NT2/D1 (cell line): ENCODE measurements at regions not wholly inside any gene's neighbourhood (a gene's known extent, or its start where the extent isn't known, plus 50 kb on each side); places are given as distances from the start of the nearest gene placed in this dataset.
"Not testable (repeated sequence)": the region's sequence is repeated elsewhere in the genome, so short reads cannot be mapped to it uniquely, and the experiment has no call there.

Experiments
- DNase-seq: peaks from one replicate; pipeline ENCODE4 v3.0.0-alpha.2; 2011; ENCODE audit warnings: low read depth, low spot score
- H3K27me3 ChIP-seq: 2 replicates; pipeline ENCODE4 v1.6.0; 2011; ENCODE audit warnings: mild to moderate bottlenecking; ENCODE audit not compliant: insufficient read length, insufficient read depth
- H3K36me3 ChIP-seq: 2 replicates; pipeline ENCODE4 v1.6.1; 2011; ENCODE audit warnings: mild to moderate bottlenecking, low read length, mixed read lengths; ENCODE audit not compliant: insufficient read depth, insufficient read length
- H3K4me1 ChIP-seq: 2 replicates; pipeline ENCODE4 v1.5.1; 2011; ENCODE audit not compliant: insufficient read depth, insufficient read length
- H3K4me3 ChIP-seq: 2 replicates; pipeline ENCODE4 v1.5.1; 2011; ENCODE audit warnings: low read depth; ENCODE audit not compliant: insufficient read length
- H3K9ac ChIP-seq: 2 replicates; pipeline ENCODE4 v1.6.0; 2011; ENCODE audit warnings: low read depth; ENCODE audit not compliant: insufficient read length
- H3K9me3 ChIP-seq: 2 replicates; pipeline ENCODE4 v1.5.1; 2011; ENCODE audit warnings: mild to moderate bottlenecking, low read length; ENCODE audit not compliant: insufficient read depth
- SUZ12 ChIP-seq: IDR thresholded peaks from 2 replicates; pipeline ENCODE4 v1.6.1; 2011; ENCODE audit not compliant: insufficient read length, insufficient read depth; ENCODE audit errors: extremely low read depth
- YY1 ChIP-seq: IDR thresholded peaks from 2 replicates; pipeline ENCODE4 v1.6.1; 2011; ENCODE audit not compliant: insufficient read length, insufficient read depth
- ZNF274 ChIP-seq: IDR thresholded peaks from 2 replicates; pipeline ENCODE4 v1.6.1; 2011; ENCODE audit warnings: mild to moderate bottlenecking, low read depth, low read length

- TF ChIP-seq YY1 (no peak), ZNF274 (no peak), SUZ12 (no peak)
- Histone ChIP-seq H3K4me1 (no peaks in the 10 kb centered on the region), H3K27me3 (no peaks in the 10 kb centered on the region), H3K4me3 (no peak overlapping the region), H3K9ac (no peak overlapping the region), H3K9me3 (peaks cover 5% of the 10 kb centered on the region; the same call in 1 of the 2 replicates), H3K36me3 (no peaks in the 10 kb centered on the region)
- no peak for DNase-seq
These were observed 223.9 kb downstream of the TLE3 start for GRCh38 chr15:69873807-69874206.

- Histone ChIP-seq H3K27me3 (no peaks in the 10 kb centered on the region), H3K9me3 (peaks cover 5% of the 10 kb centered on the region; the same call in 1 of the 2 replicates)
These were observed 223.4 kb downstream of the TLE3 start for GRCh38 chr15:69874321-69874720.

DNA sequence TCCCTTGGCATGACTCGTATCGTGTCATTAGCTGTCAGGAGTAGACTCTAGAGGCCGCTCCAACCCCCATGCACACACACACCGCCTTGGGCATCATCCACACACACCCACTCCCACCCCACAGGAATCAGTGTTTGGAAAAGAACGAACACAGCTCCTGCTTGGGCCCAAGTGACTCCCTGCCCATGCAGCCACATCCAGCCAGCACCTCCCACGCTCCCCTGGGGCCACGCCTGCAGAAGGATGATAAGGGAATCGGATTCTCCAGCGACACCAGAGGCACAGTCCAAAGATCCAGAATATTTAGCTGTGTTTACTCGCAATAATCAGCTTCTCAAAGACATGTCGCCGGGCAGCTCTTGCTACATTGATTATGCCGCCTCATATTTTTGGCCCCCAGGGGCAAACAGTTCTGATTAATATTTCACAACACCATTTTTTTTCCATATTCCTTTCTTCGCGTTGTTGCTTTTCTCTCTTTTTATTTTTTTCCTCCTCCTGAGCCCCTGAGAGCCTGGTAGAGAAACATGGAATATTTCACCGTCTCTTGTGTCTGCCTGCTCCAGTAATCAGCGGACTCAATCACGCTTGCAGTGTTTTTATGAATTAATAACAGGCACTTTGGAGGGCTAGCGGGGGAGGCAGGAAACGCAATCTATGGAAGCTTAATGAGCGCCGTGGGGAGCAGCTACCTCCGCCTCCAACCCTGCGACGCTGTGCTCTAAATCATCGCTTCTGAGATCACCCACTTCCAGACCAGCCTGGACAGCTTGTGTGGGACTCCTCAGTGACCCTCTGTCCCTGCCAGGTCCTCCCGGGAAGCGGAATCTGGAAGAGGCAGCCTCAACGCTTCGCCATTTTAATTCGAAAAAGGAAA lies 221.4 kb downstream of the TLE3 start:
- TF ChIP-seq SUZ12 (no peak), ZNF274 (no peak), YY1 (no peak)
- no peak overlapping the region for H3K4me3 ChIP-seq
- no peak for DNase-seq
- H3K36me3 ChIP-seq = no peaks in the 10 kb centered on the region
- H3K9me3 ChIP-seq = peaks cover 5% of the 10 kb centered on the region; the same call in 1 of the 2 replicates
- no peaks in the 10 kb centered on the region for H3K4me1 ChIP-seq
- H3K9ac ChIP-seq = no peak overlapping the region
- H3K27me3 ChIP-seq = no peaks in the 10 kb centered on the region

More at GRCh38 chr15:69874321-69874720, 223.4 kb downstream of the TLE3 start:
- H3K9ac ChIP-seq = no peak overlapping the region
- TF ChIP-seq SUZ12 = no peak
- TF ChIP-seq YY1 = no peak
- no peak overlapping the region for H3K4me3 ChIP-seq
- H3K4me1 ChIP-seq = no peaks in the 10 kb centered on the region
- H3K36me3 ChIP-seq = no peaks in the 10 kb centered on the region
- no peak for DNase-seq

DNA sequence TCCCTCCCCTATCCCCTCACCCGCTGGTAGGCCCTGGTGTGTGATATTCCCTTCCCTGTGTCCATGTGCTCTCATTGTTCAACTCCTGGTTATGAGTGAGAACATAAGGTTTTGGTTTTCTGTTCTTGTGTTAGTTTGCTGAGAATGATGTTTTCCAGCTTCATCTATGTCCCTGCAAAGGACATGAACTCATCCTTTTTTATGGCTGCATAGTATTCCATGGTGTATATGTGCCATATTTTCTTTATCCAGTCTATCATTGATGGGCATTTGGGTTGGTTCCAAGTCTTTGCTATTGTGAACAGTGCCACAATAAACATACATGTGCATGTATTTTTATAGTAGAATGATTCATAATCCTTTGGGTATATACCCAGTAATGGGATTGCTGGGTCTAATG lies 217.8 kb downstream of the TLE3 start:
- not testable (repeated sequence) for H3K9ac ChIP-seq, H3K4me1 ChIP-seq, DNase-seq, H3K36me3 ChIP-seq, H3K4me3 ChIP-seq, H3K27me3 ChIP-seq, H3K9me3 ChIP-seq

DNA sequence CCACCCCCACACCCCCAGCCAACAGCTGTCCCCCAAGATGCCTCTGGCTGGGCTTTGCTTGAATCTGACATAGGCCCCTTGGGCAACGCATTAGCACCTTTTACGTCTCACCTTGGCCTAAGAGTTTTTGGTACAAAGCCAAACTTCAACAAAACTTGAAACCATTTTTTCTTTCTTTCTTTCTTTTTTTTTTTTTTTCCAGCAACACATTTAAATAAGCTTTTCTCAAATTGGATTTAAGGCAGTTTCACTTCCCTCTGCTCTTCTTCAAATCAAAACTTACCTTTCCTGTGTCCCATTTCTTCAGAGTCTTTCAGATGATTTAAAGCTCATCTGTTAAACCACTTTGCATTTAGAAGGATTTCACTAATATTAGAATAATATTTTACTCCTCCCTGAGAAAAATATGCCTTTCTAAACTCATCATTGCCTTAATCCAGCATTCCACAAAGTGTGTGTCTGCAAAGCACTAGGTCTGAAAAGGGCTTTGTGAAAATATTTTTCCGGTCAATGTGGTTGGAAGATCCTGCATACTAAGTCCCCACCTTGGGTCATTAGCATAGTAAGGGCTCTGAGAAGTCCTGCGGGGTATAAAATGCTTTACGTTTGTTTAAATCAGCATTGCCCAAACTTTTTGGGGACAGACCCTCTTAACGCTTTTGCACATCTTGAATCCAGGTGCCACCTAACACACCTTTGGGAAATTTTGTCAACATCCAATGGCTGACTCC lies 217.0 kb downstream of the TLE3 start:
- TF ChIP-seq ZNF274 (no peak), YY1 (no peak)

GRCh38 chr15:69881302-69881670 lies 216.4 kb downstream of the TLE3 start:
- Histone ChIP-seq H3K27me3 (peaks cover 11% of the 10 kb centered on the region), H3K9me3 (no peaks in the 10 kb centered on the region; the same call in 1 of the 2 replicates), H3K4me3 (no peak overlapping the region), H3K9ac (no peak overlapping the region), H3K4me1 (peaks cover 3% of the 10 kb centered on the region), H3K36me3 (no peaks in the 10 kb centered on the region)
- no peak for DNase-seq
- TF ChIP-seq SUZ12 (no peak), YY1 (no peak), ZNF274 (no peak)

More for the DNA sequence above, 217.0 kb downstream of the TLE3 start:
- Histone ChIP-seq H3K4me1 (peaks cover 3% of the 10 kb centered on the region), H3K9ac (no peak overlapping the region), H3K4me3 (no peak overlapping the region), H3K27me3 (peaks cover 6% of the 10 kb centered on the region), H3K36me3 (no peaks in the 10 kb centered on the region), H3K9me3 (no peaks in the 10 kb centered on the region; the same call in 1 of the 2 replicates)
- DNase-seq = no peak

DNA sequence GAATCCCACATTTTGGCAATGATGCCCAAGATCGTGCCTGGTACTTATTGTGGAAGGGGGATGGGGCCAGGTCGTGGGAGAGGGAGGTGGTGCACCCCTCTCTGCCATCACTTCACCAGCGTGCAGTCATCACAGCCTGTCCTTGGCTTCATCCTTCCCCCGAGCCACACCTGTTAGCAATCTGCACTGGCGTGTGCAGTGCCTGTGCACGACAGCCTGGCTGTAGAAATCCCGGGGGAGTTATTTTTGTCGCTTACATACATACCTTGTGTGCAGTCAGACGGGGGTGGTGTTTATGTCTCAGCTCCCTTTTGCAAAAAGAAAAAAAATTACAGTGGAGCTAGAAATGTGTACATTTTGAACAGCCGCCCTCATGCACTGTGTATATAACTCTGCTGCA lies 216.0 kb downstream of the TLE3 start:
- H3K9ac ChIP-seq = no peak overlapping the region
- TF ChIP-seq YY1 = no peak
- TF ChIP-seq ZNF274 = no peak
- TF ChIP-seq SUZ12 = no peak
- H3K27me3 ChIP-seq = peaks cover 15% of the 10 kb centered on the region

More for the DNA sequence above, 216.0 kb downstream of the TLE3 start:
- Histone ChIP-seq H3K36me3 (no peaks in the 10 kb centered on the region), H3K4me3 (no peak overlapping the region), H3K4me1 (peaks cover 3% of the 10 kb centered on the region), H3K9me3 (no peaks in the 10 kb centered on the region; the same call in 1 of the 2 replicates)
- DNase-seq = no peak
